Dendritic cell treated with granulocyte-macrophage colony-stimulating factor and Interleukin-4, amounts not matched to agents 40 ng/mL and 50 ng/mL, for 4 days (primary cell): ENCODE measurements at regions not wholly inside any gene's neighbourhood (a gene's known extent, or its start where the extent isn't known, plus 50 kb on each side); places are given as distances from the start of the nearest gene placed in this dataset.

Experiments
- H3K27ac Mint-ChIP-seq: one replicate; pipeline ENCODE4 v1.8.0; 2022; ENCODE audit warnings: mild to moderate bottlenecking, mixed read lengths
- H3K27me3 Mint-ChIP-seq: one replicate; pipeline ENCODE4 v1.8.0; 2022; ENCODE audit warnings: mild to moderate bottlenecking, mixed read lengths
- H3K36me3 Mint-ChIP-seq: one replicate; pipeline ENCODE4 v1.8.0; 2022; ENCODE audit warnings: low read depth, mixed read lengths
- H3K4me1 Mint-ChIP-seq: one replicate; pipeline ENCODE4 v1.8.0; 2022; ENCODE audit warnings: low read depth, mixed read lengths
- H3K4me3 Mint-ChIP-seq: one replicate; pipeline ENCODE4 v1.8.0; 2022; ENCODE audit warnings: mild to moderate bottlenecking, moderate library complexity, mixed read lengths
- H3K9me3 Mint-ChIP-seq: one replicate; pipeline ENCODE4 v1.8.0; 2022; ENCODE audit warnings: mixed read lengths
- intact Hi-C: fragments of 100-400 bp; cut with micrococcal nuclease; formaldehyde crosslinking; loops from one replicate; pipeline ENCODE4 v1.15.0; 2022

GRCh38 chr12:97173688-97174410, 266.8 kb downstream of the NEDD1 start:
- no peak overlapping the region for H3K27ac Mint-ChIP-seq
- intact Hi-C loops, result no loop called here
- no peaks in the 10 kb centered on the region for H3K36me3 Mint-ChIP-seq
- H3K4me1 Mint-ChIP-seq, result no peaks in the 10 kb centered on the region
- H3K4me3 Mint-ChIP-seq, result no peak overlapping the region
- peaks cover 16% of the 10 kb centered on the region for H3K9me3 Mint-ChIP-seq
- H3K27me3 Mint-ChIP-seq, result no peaks in the 10 kb centered on the region

GRCh38 chr12:97177481-97177880, 270.4 kb downstream of the NEDD1 start:
- Mint-ChIP-seq H3K27ac (no peak overlapping the region), H3K4me1 (no peaks in the 10 kb centered on the region), H3K36me3 (no peaks in the 10 kb centered on the region), H3K9me3 (peaks cover 31% of the 10 kb centered on the region), H3K27me3 (no peaks in the 10 kb centered on the region), H3K4me3 (no peak overlapping the region)
- intact Hi-C loops, result no loop called here

- Mint-ChIP-seq H3K27ac (no peak overlapping the region), H3K9me3 (peaks cover 45% of the 10 kb centered on the region), H3K36me3 (no peaks in the 10 kb centered on the region), H3K4me1 (no peaks in the 10 kb centered on the region), H3K4me3 (no peak overlapping the region), H3K27me3 (no peaks in the 10 kb centered on the region)
- intact Hi-C loops, result no loop called here
Measured at GRCh38 chr12:97181571-97182265, 274.7 kb downstream of the NEDD1 start.

DNA sequence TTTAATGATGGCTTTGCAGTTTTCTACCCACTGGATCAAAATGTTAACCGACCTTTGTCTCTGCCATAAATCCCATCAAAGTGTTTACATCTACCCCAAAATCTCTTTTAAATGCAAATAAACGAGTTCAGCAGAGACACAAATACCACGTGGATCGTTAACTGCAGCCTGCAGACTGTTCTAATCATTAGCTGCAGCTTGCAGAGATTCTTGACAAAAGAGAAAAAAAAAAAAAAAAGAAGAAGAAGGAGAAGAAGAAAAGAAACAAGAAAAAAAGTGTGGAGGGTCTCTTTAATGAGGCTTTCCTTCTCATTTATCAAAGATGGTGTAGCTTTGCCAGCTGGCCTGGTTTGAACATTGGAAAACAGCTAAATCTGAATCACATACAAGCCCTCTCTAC, 275.7 kb downstream of the NEDD1 start:
- no peaks in the 10 kb centered on the region for H3K36me3 Mint-ChIP-seq
- intact Hi-C loops, result no loop called here

DNA sequence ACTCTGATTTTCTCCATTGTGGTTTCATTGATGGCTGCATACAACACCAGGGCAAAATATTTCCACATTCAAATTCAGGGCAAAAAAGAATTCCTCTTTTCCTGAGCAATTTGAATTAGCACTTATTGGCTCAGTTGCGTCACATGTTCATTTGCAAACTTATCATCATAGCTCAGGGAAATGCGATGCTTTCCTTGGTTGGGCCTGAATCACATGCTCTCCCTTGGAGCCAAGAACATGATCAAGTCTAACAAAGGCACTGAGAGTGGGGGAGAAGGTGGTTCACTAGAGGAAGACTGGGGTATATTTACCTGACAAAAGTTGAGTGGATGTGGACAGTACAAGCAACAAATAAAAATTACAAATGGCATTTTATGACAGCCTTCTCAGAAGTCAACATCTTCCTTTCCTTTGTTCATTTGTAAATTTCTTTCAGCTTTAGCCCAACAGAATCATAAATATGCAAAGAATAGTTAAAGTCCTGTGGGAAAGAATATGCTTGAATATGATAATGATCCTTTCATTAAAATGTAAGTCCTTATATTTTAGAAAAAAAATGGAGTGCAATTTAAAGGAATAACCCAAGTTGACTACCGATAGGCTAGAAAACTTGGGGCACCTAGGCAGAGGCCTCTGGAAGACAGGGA, 277.2 kb downstream of the NEDD1 start:
- no peaks in the 10 kb centered on the region for H3K4me1 Mint-ChIP-seq
- H3K36me3 Mint-ChIP-seq, result no peaks in the 10 kb centered on the region
- no peak overlapping the region for H3K27ac Mint-ChIP-seq
- H3K27me3 Mint-ChIP-seq, result no peaks in the 10 kb centered on the region
- intact Hi-C loops, result no loop called here
- no peak overlapping the region for H3K4me3 Mint-ChIP-seq
- peaks cover 33% of the 10 kb centered on the region for H3K9me3 Mint-ChIP-seq

More for the DNA sequence above, 275.7 kb downstream of the NEDD1 start:
- peaks cover 43% of the 10 kb centered on the region for H3K9me3 Mint-ChIP-seq
- no peak overlapping the region for H3K27ac Mint-ChIP-seq
- H3K4me3 Mint-ChIP-seq, result no peak overlapping the region
- H3K27me3 Mint-ChIP-seq, result no peaks in the 10 kb centered on the region
- no peaks in the 10 kb centered on the region for H3K4me1 Mint-ChIP-seq

DNA sequence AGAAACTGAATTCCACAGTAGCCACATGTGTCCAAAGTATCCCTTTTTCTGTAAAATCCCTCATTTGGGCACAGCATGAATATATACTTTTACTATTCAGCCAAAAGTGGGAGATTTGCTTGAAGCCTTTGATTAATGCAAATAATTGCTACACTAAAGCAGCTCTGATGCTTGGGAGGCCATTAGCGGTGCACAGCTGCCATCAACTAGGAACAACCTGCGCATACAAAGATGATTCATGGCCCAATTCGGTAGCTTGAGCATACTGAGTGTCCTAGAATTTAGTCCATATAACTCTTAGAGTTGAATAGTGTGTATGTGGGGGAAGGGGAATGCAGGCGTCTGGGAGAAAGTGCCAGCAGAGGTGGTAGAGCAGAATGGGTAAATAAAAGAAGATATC, 277.0 kb upstream of the RMST start:
- no peak overlapping the region for H3K4me3 Mint-ChIP-seq
- no peaks in the 10 kb centered on the region for H3K36me3 Mint-ChIP-seq
- no peak overlapping the region for H3K27ac Mint-ChIP-seq
- H3K27me3 Mint-ChIP-seq, result no peaks in the 10 kb centered on the region
- H3K9me3 Mint-ChIP-seq, result peaks cover 28% of the 10 kb centered on the region
- intact Hi-C loops, result no loop called here
- no peaks in the 10 kb centered on the region for H3K4me1 Mint-ChIP-seq

DNA sequence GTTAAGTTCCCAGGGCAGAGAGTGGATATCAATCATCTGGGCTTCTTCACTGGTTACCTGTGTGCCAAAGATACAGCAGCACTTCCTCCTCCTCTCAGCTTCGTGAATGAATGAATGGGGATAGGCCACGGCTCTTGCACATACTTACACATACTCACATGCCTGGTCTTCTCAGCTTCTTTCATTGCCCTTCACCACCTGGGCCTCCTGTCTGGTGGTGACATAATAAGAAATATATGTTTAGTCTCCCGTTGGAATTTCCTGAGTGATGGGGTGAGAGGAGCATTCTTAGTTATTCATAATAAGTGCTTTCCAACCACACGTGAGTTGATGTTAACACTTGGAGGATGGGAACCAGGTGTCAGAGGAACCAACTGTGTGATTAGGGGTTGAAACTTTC, 268.1 kb upstream of the RMST start:
- H3K9me3 Mint-ChIP-seq, result peaks cover 23% of the 10 kb centered on the region
- no peak overlapping the region for H3K27ac Mint-ChIP-seq
- H3K36me3 Mint-ChIP-seq, result no peaks in the 10 kb centered on the region
- H3K27me3 Mint-ChIP-seq, result no peaks in the 10 kb centered on the region
- no peaks in the 10 kb centered on the region for H3K4me1 Mint-ChIP-seq
- H3K4me3 Mint-ChIP-seq, result no peak overlapping the region
- intact Hi-C loops, result no loop called here

- Mint-ChIP-seq H3K4me1 (no peaks in the 10 kb centered on the region), H3K27me3 (no peaks in the 10 kb centered on the region), H3K27ac (no peak overlapping the region), H3K36me3 (no peaks in the 10 kb centered on the region), H3K4me3 (no peak overlapping the region), H3K9me3 (peaks cover 42% of the 10 kb centered on the region)
- intact Hi-C loops, result no loop called here
Measured at GRCh38 chr12:97200181-97200580, 262.4 kb upstream of the RMST start.

DNA sequence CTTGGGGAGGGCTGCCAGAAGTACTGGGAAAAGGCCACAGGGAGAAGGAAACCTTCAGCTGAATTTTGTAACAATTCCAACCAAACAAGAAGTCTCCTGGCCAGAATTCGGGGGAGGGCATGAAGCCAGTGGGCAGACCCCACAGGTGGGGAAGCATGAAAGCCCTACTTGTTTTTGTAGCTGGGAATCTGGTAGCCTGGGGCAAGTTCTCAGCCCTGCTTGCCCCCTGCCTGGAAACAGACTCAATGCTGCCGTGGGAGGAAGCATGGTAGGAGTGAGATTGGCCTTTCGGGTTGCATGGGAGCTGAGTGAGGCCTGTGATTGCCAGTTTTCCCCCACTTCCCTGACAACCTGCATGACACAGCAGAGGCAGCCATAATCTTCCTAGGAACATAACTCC, 259.2 kb upstream of the RMST start:
- Mint-ChIP-seq H3K27ac (no peak overlapping the region), H3K27me3 (no peaks in the 10 kb centered on the region), H3K4me1 (no peaks in the 10 kb centered on the region), H3K4me3 (no peak overlapping the region), H3K36me3 (no peaks in the 10 kb centered on the region), H3K9me3 (peaks cover 39% of the 10 kb centered on the region)
- intact Hi-C loops, result no loop called here

- Mint-ChIP-seq H3K27me3 (no peaks in the 10 kb centered on the region), H3K36me3 (no peaks in the 10 kb centered on the region), H3K4me3 (no peak overlapping the region), H3K9me3 (peaks cover 26% of the 10 kb centered on the region), H3K4me1 (no peaks in the 10 kb centered on the region), H3K27ac (no peak overlapping the region)
- intact Hi-C loops, result no loop called here
Measured at GRCh38 chr12:97209997-97210396, 252.6 kb upstream of the RMST start.

GRCh38 chr12:97211416-97211930, 251.1 kb upstream of the RMST start:
- H3K27me3 Mint-ChIP-seq, result no peaks in the 10 kb centered on the region
- intact Hi-C loops, result no loop called here
- H3K27ac Mint-ChIP-seq, result no peak overlapping the region
- H3K4me1 Mint-ChIP-seq, result no peaks in the 10 kb centered on the region
- no peak overlapping the region for H3K4me3 Mint-ChIP-seq
- H3K36me3 Mint-ChIP-seq, result no peaks in the 10 kb centered on the region
- H3K9me3 Mint-ChIP-seq, result peaks cover 19% of the 10 kb centered on the region

GRCh38 chr12:97216848-97217247, 245.8 kb upstream of the RMST start:
- H3K27me3 Mint-ChIP-seq, result no peaks in the 10 kb centered on the region
- no peaks in the 10 kb centered on the region for H3K4me1 Mint-ChIP-seq
- H3K4me3 Mint-ChIP-seq, result no peak overlapping the region
- H3K9me3 Mint-ChIP-seq, result no peaks in the 10 kb centered on the region
- no peak overlapping the region for H3K27ac Mint-ChIP-seq
- no peaks in the 10 kb centered on the region for H3K36me3 Mint-ChIP-seq
- intact Hi-C loops, result no loop called here

DNA sequence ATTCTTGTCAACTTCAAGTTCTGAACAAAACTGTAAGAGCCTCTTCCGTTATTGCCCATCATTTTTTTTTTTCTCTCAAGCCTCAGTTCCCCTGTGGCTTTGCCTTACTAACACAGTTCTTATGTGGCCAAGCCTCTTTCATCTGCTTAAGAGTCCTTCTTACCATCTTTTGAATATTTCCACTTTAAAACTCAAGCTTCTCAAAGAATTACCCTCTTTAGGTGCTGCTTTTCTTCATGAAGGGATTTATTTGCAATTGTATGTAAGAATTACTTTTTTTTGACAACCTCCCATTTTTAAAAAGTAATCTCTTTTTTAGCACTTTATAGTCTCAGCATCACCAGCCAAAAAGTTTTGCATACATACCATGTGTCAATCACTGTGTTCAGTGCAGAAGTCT, 240.2 kb upstream of the RMST start:
- H3K27me3 Mint-ChIP-seq, result no peaks in the 10 kb centered on the region

GRCh38 chr12:97223419-97223818, 239.2 kb upstream of the RMST start:
- Mint-ChIP-seq H3K36me3 (no peaks in the 10 kb centered on the region), H3K27me3 (no peaks in the 10 kb centered on the region), H3K4me1 (no peaks in the 10 kb centered on the region), H3K27ac (no peak overlapping the region), H3K9me3 (peaks cover under 1% of the 10 kb centered on the region), H3K4me3 (no peak overlapping the region)
- intact Hi-C loops, result no loop called here

More for the DNA sequence above, 240.2 kb upstream of the RMST start:
- intact Hi-C loops, result no loop called here
- Mint-ChIP-seq H3K36me3 (no peaks in the 10 kb centered on the region), H3K4me1 (no peaks in the 10 kb centered on the region), H3K4me3 (no peak overlapping the region), H3K27ac (no peak overlapping the region), H3K9me3 (no peaks in the 10 kb centered on the region)
